PFSK-1 (cell line): ENCODE measurements at regions not wholly inside any gene's neighbourhood (a gene's known extent, or its start where the extent isn't known, plus 50 kb on each side); places are given as distances from the start of the nearest gene placed in this dataset.

ENCODE experiments used
- POLR2AphosphoS5 ChIP-seq: IDR thresholded peaks from 2 replicates; pipeline ENCODE4 v1.6.1; 2012; ENCODE audit warnings: low read depth, mild to moderate bottlenecking, control low read depth, low read length, moderate library complexity
- REST ChIP-seq, 2 experiments: IDR thresholded peaks; 2 replicates each; pipeline versions ENCODE4 v1.6.1 to v1.8.0; 2011 to 2012; ENCODE audit warnings: low read depth in 2 of 2, low read length in 2 of 2, control low read depth in 1 of 2, inconsistent platforms in 1 of 2, mild to moderate bottlenecking in 1 of 2, moderate library complexity in 1 of 2; ENCODE audit not compliant: insufficient read depth in 1 of 2
- SIN3A ChIP-seq: IDR thresholded peaks from 2 replicates; pipeline ENCODE4 v1.6.1; 2012; ENCODE audit warnings: mild to moderate bottlenecking, low read length, moderate library complexity, borderline replicate concordance; ENCODE audit not compliant: insufficient read depth
- TAF1 ChIP-seq: IDR thresholded peaks from 2 replicates; pipeline ENCODE4 v1.6.1; 2012; ENCODE audit warnings: low read length, control low read depth, borderline replicate concordance; ENCODE audit not compliant: insufficient read depth

- no peak for TF ChIP-seq POLR2AphosphoS5
- TF ChIP-seq TAF1, result no peak
- no peak for TF ChIP-seq REST (IDR thresholded peaks at IDR 0.05; ENCODE audit: insufficient read depth in 1 of 2, low read depth in 2 of 2, low read length in 2 of 2)
- no peak for TF ChIP-seq SIN3A
Observed at GRCh38 chr5:143645356-143645755, 166.6 kb upstream of the HMHB1 start.
